ENCODE measurements at regions not wholly inside any gene's neighbourhood (a gene's known extent, or its start where the extent isn't known, plus 50 kb on each side); places are given as distances from the start of the nearest gene placed in this dataset.

DNA sequence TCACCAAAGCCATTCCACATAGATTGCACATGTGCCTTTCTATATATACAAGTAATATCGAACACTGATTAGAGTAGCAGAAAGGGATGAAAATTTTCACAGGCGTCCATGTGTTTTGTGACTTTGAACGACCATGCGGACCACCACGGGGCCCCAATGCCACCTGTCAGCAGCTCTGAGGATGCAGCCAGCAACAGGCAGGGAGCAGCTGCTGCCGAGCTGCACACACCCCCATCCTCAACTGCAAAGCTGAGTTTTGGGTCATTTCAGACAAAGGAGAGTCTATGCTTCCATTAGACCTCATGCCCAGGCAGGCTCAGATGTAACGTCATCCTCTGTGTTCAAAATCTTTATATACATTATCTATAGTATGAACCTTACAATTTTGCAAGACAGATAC, 503.8 kb downstream of the IRX1 start:
- ATAC-seq, result no peak
- no peak for DNase-seq (ENCODE audit: low spot score)

DNA sequence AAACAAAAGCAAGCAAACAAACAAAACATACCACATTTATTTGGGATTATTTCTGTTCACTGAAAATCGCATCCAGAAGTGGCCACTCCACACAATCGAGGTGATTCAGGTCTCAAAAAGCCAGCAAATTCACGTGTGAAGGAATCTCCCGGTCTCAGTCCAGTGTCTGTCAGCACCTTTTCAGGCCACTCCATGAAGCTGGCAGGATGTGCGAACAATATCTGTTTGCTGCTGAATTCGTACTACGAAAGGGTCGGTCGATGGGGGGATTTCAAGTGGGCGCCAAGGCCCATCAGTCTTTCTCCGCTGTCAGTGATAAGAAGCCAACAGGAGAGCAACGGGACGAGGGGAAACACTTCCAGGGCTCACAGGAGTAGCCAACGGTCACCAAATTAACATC, 505.1 kb downstream of the IRX1 start:
- ATAC-seq, result no peak
- DNase-seq (ENCODE audit: low spot score), result no peak

DNA sequence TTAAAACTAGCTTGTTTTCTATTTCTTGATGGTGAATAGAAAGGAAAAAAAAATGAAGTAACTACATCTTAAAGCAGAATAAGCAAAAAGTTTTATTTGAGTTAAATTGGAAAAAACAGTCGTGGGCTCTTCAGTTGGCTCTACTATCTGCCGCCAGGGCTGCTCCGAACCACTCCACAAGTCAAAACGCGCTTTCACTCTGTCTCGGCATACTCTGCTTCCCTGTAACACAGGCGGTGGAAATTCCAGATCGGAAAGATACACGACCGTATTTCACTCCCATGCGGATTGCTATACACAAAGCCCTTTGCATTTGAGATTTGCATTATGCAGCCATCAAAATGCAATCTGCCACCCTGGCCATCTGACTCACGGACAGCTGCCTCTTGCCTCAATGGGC, 505.6 kb downstream of the IRX1 start:
- DNase-seq (ENCODE audit: low spot score) (no peak), ATAC-seq (no peak)

DNA sequence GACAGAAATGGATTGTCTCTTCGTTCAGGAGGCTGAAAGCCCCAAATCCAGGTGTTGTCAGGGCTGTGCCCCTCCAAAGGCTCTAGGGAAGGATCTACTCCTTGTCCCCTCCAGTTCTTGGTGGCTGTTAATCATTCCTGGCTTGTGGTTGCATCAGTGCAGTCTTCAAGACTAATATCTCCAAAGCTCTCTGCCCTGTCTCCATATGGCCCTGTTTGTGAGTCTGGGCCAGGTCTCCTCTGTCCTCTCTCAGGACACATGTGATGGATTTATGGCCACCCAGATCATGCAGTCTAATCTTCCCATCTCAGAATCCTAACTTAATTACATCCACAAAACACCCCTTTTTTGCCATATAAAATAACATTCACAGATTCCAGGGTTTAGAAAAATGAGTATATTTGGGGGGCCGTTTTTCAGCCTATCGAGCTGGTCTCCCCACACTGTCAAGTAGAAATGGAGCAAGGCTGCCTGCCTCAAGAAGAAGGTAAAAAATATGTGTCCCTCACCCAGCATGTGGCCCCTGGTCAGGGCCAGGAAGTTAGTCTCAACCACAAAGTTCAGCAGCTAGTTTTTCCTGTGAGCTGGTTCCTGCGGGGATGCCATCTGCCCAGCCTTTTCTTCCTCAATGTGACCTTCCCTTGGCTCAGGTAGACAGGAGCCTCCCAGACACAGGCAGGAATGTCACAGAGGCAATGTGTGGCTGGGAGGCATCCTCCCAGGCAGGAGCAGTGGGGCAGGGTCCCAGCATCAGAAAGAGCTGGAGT, 509.4 kb downstream of the IRX1 start:
- DNase-seq (ENCODE audit: low spot score) (no peak), ATAC-seq (no peak)

DNA sequence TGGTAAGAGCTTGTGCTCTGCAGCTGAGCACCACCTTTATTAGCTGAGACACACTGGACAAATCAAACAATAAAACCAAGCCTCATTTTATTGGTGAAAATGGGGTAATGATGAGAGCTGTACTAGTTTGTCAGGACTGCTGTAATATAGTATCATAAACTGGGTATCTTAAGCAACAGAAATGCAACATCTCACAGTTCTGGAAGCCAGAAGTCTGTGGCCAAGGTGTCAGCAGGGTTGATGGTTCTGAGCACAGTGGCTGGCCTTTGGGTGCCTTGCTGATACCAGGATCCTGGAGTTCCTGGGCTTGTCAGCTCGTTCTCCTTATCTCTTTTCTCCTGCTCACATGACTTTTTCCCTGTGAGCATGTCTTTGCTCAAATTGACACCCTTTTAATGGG, 513.1 kb downstream of the IRX1 start:
- no peak for DNase-seq (ENCODE audit: low spot score)
- no peak for ATAC-seq

DNA sequence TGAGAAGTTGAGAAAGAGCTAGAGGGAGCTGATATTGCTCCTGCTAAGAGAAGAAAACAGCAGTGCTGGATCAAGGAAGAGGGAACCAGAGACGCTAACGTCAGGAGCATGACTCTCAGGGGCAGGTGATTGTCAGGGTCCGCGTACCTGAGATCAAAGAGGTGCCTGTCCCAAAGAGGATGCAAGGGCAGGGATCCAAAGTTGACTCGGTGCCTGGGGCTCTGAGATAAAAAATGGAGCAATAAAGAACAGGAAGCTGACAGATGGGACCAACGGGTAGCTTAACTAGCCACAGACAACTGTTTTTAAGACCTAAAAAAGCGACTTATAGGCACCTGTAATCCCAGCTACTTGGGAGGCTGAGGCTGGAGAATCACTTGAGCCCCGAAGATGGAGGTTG, 517.8 kb downstream of the IRX1 start:
- no peak for ATAC-seq
- no peak for DNase-seq (ENCODE audit: low spot score)

DNA sequence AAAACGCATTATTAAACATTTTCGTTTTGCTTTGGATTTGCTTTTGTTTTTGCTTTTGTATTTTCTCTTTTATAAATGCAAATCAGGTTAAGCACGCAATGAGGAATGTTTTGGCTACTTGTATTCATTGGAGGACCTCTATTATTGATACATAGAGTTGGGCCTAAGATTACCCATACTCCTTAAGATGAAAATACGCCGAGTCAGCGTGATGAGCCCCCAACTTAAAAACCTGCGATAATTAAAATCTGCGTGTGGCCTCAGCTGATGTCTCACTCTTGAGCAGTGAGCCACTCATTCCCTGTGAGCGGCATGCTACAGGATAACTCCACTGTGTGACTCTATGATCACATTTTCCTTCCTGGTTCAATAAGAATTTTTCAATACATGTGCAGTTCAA, 518.3 kb downstream of the IRX1 start:
- ATAC-seq, result no peak
- no peak for DNase-seq (ENCODE audit: low spot score)

DNA sequence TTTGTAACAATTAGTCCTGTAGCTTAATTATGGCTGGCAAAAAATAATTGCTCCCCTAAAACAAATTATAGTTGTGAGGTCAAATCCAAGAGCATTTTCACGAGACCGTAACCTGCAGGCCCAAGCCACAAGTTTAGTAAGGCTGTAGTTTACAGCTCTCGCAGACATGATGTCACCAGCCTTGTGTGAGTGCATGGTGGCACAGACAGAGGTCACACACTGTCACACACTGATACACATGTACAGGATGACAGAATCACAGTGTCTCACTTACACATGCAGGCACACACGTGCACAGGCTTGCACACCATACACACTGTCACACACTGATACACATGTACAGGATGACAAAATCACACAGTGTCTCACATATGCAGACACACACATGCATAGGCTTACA, 518.8 kb downstream of the IRX1 start:
- DNase-seq (ENCODE audit: low spot score) (no peak), ATAC-seq (no peak)

DNA sequence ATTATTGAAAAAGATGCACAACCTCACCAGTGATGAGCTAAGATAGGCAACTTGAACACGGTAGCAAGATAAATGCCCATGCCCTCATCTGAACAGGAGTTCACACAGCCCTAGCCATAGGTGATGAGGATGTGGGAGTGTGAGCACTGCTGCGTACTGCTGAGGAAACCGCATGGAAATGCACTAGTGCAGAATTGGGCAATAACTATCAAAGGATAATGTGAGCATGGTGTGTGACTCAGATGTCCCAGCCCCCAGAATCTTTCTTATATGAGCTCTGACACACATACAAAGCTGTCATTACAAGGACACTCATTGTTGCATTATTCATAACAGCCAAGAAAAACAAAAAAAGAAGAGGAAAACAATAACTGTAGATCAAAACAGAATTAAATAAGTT, 521.2 kb downstream of the IRX1 start:
- no peak for ATAC-seq
- no peak for DNase-seq (ENCODE audit: low spot score)

DNA sequence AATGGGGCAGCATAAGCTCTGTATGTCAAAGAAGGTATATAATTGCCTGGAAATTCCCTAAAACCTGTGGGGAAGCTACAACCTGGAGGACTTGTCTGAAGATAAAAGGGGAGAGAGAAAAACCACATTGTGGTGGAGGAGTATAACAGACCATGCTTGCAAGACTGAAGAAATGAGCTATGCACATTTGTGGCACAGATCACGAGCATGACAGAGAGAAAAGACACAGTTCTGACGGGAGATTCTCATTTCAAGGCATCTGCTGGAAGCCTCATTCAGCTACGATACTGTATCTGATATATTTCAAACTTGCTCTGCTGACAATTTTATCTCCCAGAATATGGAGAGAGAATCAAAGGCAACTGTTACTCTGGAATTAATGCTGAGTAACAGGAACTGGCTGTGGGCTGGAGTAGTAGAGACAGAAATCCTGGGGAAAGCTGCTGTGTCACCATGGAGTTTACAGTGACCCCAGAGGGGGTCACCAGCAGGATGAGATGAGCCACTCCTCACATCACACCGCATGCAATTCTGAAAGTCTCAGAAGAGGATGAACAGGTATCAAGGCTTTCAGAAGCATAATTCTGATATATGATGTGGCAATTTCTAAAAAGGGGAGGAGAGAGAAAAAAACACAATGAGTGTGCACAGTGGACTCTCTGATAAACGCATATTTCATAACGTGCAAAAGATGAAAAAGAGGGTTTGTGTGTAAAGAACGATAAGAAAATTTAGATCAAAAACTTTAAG, 528.8 kb downstream of the IRX1 start:
- no peak for ATAC-seq
- DNase-seq (ENCODE audit: low spot score), result no peak

DNA sequence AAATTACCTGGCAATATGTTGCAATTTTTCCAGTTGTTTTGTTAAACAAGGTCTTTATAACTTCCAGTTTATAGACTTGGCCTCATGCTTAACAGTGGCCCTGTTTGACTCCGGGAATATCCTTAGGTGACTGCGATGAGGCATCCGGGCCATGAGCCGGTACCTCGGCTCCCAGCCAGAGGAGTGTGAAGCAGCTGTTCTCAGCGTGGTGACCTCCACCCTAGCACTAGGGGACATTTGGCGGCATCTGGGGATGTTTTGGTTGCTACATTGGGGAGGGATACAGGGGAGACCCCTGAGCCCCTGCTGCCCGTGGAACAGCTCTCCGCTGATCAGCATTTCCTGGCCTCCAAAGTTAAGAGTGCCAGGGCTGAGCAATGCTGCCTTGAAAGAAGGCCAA, 533.4 kb downstream of the IRX1 start:
- DNase-seq (ENCODE audit: low spot score), result no peak
- ATAC-seq, result no peak

DNA sequence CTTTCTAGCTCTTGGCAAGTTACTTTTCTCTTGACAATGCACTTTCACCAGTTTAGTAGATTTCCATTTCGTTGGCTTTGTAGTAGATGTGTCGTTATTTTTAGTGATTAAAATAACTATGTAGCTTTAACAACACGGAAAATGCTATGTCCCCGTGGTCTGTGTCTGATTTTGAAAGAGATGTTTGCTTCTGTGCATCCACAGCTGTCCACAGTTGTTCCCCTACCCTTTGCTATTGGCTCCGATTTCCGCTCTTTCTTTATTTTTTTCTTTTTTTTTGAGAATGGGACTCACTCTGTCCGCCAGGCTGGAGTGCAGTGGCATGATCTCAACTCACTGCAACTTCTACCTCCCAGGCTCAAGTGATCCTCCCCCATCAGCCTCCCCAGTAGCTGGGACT, 533.9 kb downstream of the IRX1 start:
- DNase-seq (ENCODE audit: low spot score), result no peak
- no peak for ATAC-seq

DNA sequence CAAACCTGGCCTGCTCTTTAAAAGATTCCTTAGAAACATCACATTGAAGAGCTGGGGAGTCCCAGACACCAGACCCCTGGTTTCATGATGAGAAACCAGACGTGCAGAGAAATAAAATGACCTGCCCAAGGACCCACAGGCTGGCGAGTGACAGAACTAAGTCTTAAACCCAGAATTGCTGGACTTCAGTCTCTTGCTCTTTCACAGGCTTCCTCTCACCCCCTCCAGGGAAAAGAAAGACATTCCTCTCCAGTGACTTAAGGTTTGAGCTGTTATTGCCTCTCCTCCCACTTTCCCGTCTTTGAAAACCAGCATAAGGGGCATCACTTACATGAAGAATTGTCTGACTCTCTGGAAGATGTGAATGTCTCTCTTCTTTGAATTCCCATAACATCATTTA, 535.2 kb downstream of the IRX1 start:
- ATAC-seq (no peak), DNase-seq (ENCODE audit: low spot score) (no peak)

DNA sequence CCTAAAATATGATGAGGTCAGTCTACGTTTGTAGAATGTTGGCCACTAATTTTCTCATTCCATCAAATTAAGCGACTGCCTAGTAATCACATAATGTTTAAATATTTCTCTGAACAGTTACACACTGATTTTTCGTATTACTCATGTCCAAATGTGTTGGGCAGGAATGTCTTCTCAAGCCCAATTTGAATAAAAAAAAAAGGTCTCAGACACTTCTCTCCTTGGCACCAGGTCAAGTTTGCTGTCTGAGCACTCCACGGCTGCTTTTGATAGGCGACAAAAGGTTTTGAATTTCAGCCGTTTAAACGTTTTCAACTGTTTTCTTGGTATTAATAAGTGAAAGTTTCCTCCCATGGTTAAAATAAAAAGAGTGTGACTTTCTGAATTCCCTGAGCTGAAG, 542.1 kb downstream of the IRX1 start:
- DNase-seq (ENCODE audit: low spot score), result no peak
- ATAC-seq, result no peak

DNA sequence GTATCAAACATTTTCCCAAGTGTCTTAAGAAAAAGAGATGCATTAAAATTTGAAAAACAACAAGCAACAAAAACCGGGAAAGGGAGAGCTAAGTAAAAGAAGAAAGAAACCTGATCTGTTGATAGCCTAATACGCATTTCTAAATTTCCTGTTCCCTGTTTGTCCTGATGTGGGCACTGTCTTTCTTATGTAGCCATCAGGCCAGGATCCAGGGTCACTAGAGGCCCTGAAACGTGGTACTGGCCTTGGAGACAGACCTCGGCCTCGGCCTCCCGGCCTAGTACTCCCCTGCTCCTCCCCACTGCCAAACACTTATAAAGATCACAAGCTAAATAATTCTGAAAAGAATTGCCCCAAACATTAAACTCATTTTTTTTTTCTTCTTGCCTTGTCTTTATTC, 547.2 kb downstream of the IRX1 start:
- DNase-seq (ENCODE audit: low spot score), result no peak
- ATAC-seq, result no peak

DNA sequence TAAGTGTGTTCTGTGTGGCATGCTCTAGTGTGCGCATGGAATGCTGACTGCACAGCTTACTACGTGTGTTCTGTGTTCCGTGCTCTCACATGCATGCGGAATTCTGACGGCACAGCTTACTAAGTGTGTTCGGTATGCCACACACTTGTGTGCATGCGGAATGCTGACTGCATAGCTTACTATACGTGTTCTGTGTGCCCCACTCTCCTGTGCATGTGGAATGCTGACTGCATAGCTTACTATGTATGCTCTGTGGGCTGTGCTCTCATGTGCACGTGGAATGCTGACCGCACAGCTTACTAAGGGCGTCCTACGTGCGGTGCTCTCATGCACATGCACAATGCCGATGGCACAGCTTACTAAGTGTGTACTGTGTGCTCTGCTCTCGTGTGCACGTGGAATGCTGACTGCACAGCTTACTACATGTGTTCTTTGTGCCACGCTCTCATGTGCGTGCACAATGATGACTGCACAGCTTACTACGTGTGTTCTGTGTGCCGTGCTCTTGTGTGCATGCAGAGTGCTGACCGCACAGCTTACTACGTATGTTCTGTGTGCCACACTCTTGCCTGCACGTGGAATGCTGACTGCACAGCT, 548.9 kb downstream of the IRX1 start:
- no peak for ATAC-seq

DNA sequence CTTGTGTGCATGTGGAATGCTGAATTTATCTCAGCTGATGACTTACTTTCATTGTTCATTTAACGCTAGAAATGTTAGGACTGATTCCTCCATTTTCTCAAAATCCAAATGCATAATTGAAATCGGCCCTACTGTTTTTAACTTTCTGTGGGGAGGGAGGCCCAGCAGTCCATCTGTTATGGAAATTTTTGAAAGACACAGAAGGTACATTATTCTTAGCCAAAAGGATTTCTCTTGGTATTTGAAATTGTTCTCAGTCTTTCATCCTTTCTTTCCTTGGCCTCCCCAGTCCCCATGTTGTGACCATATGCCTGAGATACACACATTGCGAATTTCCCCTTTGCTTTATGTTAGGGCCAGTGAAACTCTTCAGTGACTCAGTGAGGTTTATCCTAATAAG, 549.9 kb downstream of the IRX1 start:
- DNase-seq (ENCODE audit: low spot score) (no peak), ATAC-seq (no peak)

More for the DNA sequence above, 548.9 kb downstream of the IRX1 start:
- DNase-seq (ENCODE audit: low spot score), result no peak

DNA sequence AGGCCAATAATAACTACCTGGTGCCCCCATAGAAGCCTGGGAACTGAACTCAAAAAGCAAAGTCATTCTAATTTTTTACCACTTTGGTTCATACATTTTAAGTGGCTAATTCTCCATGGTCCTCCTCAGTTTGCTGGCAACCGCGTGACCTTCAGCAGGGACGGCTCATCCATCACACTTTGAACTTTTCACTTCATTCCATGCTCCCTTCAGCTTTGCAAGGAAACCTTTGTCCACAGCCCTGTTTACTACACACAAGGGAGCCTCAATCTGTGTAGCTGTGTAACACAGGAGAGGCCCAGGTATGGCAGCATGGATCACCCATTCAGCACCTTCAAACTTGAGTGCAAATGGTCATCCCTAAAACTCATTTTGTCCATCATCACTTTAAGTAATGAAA, 552.4 kb downstream of the IRX1 start:
- ATAC-seq (no peak), DNase-seq (ENCODE audit: low spot score) (no peak)

DNA sequence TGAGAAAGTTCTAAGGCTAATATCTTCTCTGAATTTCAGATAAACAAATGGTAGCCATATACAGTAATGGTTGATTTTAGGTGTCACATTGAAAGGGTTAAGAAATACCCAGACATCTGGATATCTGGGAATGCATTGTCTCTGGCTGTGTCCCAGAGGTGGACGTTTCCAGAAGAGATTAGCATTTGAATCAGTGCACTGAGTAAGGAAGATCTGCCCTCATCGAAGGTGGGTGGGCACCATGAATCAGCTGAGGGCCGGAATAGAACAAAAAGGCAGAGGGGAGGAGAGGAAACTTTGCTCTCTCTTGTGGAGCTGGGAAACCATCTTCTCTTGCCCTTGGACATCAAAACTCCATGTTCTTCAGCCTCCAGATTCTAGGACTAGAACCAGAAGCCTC, 554.4 kb downstream of the IRX1 start:
- ATAC-seq (no peak), DNase-seq (ENCODE audit: low spot score) (no peak)

DNA sequence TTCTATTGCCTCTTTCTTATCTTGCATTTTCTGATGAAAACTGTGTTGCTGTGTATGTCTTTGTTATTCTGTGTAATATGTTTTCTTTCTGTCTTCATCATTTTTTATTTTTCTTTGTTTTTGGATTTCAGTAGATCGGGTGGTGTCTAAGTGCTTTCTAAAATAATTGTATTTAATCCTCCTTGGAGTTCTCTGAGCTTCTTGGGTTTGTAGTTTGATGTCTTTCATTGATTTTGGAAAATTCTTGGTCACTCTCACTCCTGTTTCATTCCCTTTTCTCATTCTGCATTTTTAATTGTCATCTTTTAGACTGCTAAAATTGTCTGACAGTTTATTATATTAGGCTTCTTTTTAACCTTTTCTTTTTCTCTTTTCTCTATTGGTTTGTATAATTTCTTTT, 560.5 kb downstream of the IRX1 start:
- ATAC-seq, result no peak

DNA sequence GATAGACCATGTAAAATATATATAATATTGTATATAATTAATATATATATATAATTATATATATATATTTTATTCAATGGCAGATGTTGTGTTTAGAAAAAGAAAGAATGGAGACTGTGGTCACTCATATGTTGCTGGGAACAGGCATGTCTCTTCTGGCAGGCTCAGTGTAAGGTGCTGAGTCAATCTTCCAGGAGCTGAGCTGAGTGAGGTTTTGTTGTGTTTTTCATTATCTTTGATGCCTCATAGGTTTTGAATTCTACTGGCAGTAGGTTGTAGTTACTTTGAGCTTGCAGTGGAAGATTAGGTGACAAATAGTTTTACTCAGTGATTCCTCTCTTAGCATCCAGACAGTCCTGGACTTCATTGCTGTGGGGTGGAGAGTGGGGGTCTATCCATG, 561.3 kb downstream of the IRX1 start:
- ATAC-seq, result no peak
- DNase-seq (ENCODE audit: low spot score), result no peak

More for the DNA sequence above, 560.5 kb downstream of the IRX1 start:
- DNase-seq (ENCODE audit: low spot score), result no peak

DNA sequence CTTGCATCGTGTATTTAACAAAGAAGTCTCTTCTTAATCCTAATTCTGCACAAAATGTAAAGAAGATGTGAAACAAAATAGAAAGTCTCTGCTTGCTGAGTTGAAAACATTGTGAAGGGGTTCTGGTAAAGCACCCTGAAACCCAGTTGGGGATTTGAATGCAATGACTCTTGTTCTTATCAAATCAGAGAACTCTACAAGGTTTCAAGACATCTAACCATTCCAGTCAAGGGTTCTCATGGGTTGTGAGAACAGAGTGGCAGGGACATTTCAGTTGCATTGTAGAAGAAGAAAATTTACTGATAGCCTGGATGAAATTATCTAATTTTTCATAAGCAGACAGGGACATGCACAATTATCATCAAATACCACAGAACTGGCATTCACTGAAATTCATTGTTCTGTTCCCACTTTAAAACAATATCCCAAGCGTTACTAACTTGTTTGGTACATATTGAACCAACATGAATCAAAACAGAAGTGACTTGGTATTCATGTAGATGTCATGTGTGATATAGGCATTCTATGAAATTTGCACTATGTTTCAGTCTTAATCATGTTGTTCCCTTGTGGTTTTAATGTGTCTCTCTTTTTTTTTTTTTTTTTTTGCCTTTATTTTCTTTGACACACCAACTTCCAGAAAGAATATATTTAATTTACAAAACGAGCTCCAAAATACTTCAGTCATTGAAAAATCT, 563.3 kb downstream of the IRX1 start:
- DNase-seq (ENCODE audit: low spot score) (no peak), ATAC-seq (no peak)

All from left lobe of liver (tissue), 2 donors.